ENCODE measurements at regions not wholly inside any gene's neighbourhood (a gene's known extent, or its start where the extent isn't known, plus 50 kb on each side); places are given as distances from the start of the nearest gene placed in this dataset.

GRCh38 chr3:99482191-99482590, 156.2 kb upstream of the COL8A1 start:
- 88 to 94% methylated on average over 1 of the region's 1 CpG for WGBS, 2 donors
- ATAC-seq (ENCODE audit: low FRiP score): no peak
- Histone ChIP-seq H3K9me3 (ENCODE audit: control insufficient read depth, low read length) (no peaks in the 10 kb centered on the region), H3K27ac (ENCODE audit: low read depth in 1 of 2, low read length in 2 of 2) (no peak overlapping the region), H3K27me3 (ENCODE audit: control insufficient read depth in 1 of 2, insufficient read depth in 2 of 2, low read length in 1 of 2) (no peaks in the 10 kb centered on the region), H3K4me3 (ENCODE audit: low read length in 2 of 2) (no peak overlapping the region), H3K36me3 (ENCODE audit: control insufficient read depth in 1 of 2, insufficient read depth in 2 of 2, low read length in 1 of 2) (no peaks in the 10 kb centered on the region), H3K4me1 (ENCODE audit: control insufficient read depth in 1 of 2, insufficient read depth in 2 of 2, low read length in 2 of 2) (no peaks in the 10 kb centered on the region)
- intact Hi-C loops (cut with DNase I): no loop called here
- DNase-seq: no peak

DNA sequence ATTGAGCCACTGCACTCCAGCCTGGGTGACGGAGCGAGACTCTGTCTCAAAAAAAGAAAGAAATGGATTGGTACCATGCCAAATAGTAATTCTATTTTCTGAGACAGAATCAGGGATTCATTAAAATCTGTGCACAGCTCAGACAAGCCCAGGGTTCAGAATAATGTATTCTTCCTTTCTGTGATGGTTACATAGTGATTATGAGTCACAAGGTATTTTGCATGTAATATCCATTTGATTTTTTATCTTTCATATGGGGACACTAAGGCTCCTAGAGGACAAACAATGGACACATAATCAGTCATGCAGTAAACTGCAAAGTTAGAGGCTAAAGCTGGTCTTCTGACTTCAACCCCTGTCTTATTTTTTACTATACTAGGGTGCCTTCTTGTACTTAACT, 156.8 kb upstream of the COL8A1 start:
- Histone ChIP-seq H3K4me1 (ENCODE audit: control insufficient read depth in 1 of 2, insufficient read depth in 2 of 2, low read length in 2 of 2) (no peaks in the 10 kb centered on the region), H3K9me3 (ENCODE audit: control insufficient read depth, low read length) (no peaks in the 10 kb centered on the region), H3K4me3 (ENCODE audit: low read length in 2 of 2) (no peak overlapping the region), H3K27ac (ENCODE audit: low read depth in 1 of 2, low read length in 2 of 2) (no peak overlapping the region), H3K36me3 (ENCODE audit: control insufficient read depth in 1 of 2, insufficient read depth in 2 of 2, low read length in 1 of 2) (no peaks in the 10 kb centered on the region), H3K27me3 (ENCODE audit: control insufficient read depth in 1 of 2, insufficient read depth in 2 of 2, low read length in 1 of 2) (no peaks in the 10 kb centered on the region)
- DNase-seq (no peak), ATAC-seq (ENCODE audit: low FRiP score) (no peak)
- 63 to 87% methylated on average over 2 of the region's 2 CpGs for WGBS, 2 donors
- intact Hi-C loops (cut with DNase I): no loop called here

- 7 to 19% methylated on average over 2 of the region's 2 CpGs for WGBS, 2 donors
- intact Hi-C loops (cut with DNase I): no loop called here
These were observed 158.6 kb upstream of the COL8A1 start for GRCh38 chr3:99479768-99480167.

DNA sequence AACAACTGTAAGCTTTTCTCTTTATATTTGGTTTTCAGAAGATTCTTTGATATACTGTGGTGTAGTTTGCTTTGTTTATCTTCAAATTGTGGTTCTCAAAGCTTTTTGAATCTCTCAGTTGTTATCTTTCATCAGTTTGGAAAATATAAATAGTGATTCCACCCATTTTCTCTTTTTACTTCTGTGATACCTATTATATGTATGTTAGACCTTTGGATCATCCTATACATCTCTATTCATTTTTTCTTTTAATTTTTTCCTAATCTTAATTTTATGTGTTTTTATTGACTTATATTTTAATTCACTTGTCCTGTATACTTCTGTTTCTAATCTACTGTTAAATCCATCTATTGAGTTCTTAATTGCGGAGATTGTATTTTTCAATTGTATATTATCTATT, 160.7 kb upstream of the COL8A1 start:
- no peak overlapping the region for H3K4me3 ChIP-seq (ENCODE audit: low read length in 2 of 2)
- no peaks in the 10 kb centered on the region for H3K9me3 ChIP-seq (ENCODE audit: control insufficient read depth, low read length)
- no peaks in the 10 kb centered on the region for H3K27me3 ChIP-seq (ENCODE audit: control insufficient read depth in 1 of 2, insufficient read depth in 2 of 2, low read length in 1 of 2)
- no peak for DNase-seq
- no peak overlapping the region for H3K27ac ChIP-seq (ENCODE audit: low read depth in 1 of 2, low read length in 2 of 2)
- no peaks in the 10 kb centered on the region for H3K36me3 ChIP-seq (ENCODE audit: control insufficient read depth in 1 of 2, insufficient read depth in 2 of 2, low read length in 1 of 2)
- WGBS, 2 donors: 98 to 100% methylated on average over 1 of the region's 1 CpG
- intact Hi-C loops (cut with DNase I): no loop called here
- H3K4me1 ChIP-seq (ENCODE audit: control insufficient read depth in 1 of 2, insufficient read depth in 2 of 2, low read length in 2 of 2): peaks cover 0 to 4% of the 10 kb centered on the region in 2 donors
- ATAC-seq (ENCODE audit: low FRiP score): no peak

More at GRCh38 chr3:99479768-99480167, 158.6 kb upstream of the COL8A1 start:
- no peaks in the 10 kb centered on the region for H3K36me3 ChIP-seq (ENCODE audit: control insufficient read depth in 1 of 2, insufficient read depth in 2 of 2, low read length in 1 of 2)
- DNase-seq (no peak), ATAC-seq (ENCODE audit: low FRiP score) (no peak)
- no peaks in the 10 kb centered on the region for H3K9me3 ChIP-seq (ENCODE audit: control insufficient read depth, low read length)
- no peak overlapping the region for H3K4me3 ChIP-seq (ENCODE audit: low read length in 2 of 2)
- H3K27ac ChIP-seq (ENCODE audit: low read depth in 1 of 2, low read length in 2 of 2): no peak overlapping the region
- H3K4me1 ChIP-seq (ENCODE audit: control insufficient read depth in 1 of 2, insufficient read depth in 2 of 2, low read length in 2 of 2): no peaks in the 10 kb centered on the region
- no peaks in the 10 kb centered on the region for H3K27me3 ChIP-seq (ENCODE audit: control insufficient read depth in 1 of 2, insufficient read depth in 2 of 2, low read length in 1 of 2)

- Histone ChIP-seq H3K4me1 (ENCODE audit: control insufficient read depth in 1 of 2, insufficient read depth in 2 of 2, low read length in 2 of 2) (peaks cover 0 to 7% of the 10 kb centered on the region in 2 donors), H3K27me3 (ENCODE audit: control insufficient read depth in 1 of 2, insufficient read depth in 2 of 2, low read length in 1 of 2) (no peaks in the 10 kb centered on the region), H3K9me3 (ENCODE audit: control insufficient read depth, low read length) (no peaks in the 10 kb centered on the region), H3K36me3 (ENCODE audit: control insufficient read depth in 1 of 2, insufficient read depth in 2 of 2, low read length in 1 of 2) (no peaks in the 10 kb centered on the region), H3K4me3 (ENCODE audit: low read length in 2 of 2) (no peak overlapping the region), H3K27ac (ENCODE audit: low read depth in 1 of 2, low read length in 2 of 2) (no peak overlapping the region)
- no peak for ATAC-seq (ENCODE audit: low FRiP score)
- intact Hi-C loops (cut with DNase I): no loop called here
- no peak for DNase-seq
- WGBS, 2 donors: 73 to 83% methylated on average over 2 of the region's 2 CpGs
These were observed 163.2 kb upstream of the COL8A1 start for GRCh38 chr3:99475229-99475628.

DNA sequence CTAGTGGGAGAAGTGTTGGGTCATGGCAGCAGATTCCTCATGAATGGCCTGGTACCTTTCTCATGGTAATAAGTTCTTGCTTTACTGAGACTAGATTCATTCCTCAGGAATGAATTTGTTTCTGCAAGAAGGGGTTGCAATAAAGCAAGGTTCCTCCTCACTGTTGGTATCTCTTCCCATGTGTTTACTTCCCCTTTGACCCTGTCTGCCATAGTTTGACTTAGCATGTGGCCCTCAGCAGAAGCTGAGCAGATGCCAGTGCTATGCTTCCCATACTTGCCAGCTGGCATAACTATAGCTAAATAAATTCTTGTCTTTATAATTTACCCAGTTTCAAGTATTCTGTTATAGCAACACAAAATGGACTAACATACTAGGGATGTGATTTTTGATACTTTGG, 163.6 kb upstream of the COL8A1 start:
- no peak overlapping the region for H3K4me3 ChIP-seq (ENCODE audit: low read length in 2 of 2)
- ATAC-seq (ENCODE audit: low FRiP score) (no peak), DNase-seq (no peak)
- H3K9me3 ChIP-seq (ENCODE audit: control insufficient read depth, low read length): no peaks in the 10 kb centered on the region
- intact Hi-C loops (cut with DNase I): no loop called here
- no peaks in the 10 kb centered on the region for H3K36me3 ChIP-seq (ENCODE audit: control insufficient read depth in 1 of 2, insufficient read depth in 2 of 2, low read length in 1 of 2)
- peaks cover 0 to 7% of the 10 kb centered on the region in 2 donors for H3K4me1 ChIP-seq (ENCODE audit: control insufficient read depth in 1 of 2, insufficient read depth in 2 of 2, low read length in 2 of 2)
- no peaks in the 10 kb centered on the region for H3K27me3 ChIP-seq (ENCODE audit: control insufficient read depth in 1 of 2, insufficient read depth in 2 of 2, low read length in 1 of 2)
- no peak overlapping the region for H3K27ac ChIP-seq (ENCODE audit: low read depth in 1 of 2, low read length in 2 of 2)

GRCh38 chr3:99473321-99473751, 165.1 kb upstream of the COL8A1 start:
- Histone ChIP-seq H3K27me3 (ENCODE audit: control insufficient read depth in 1 of 2, insufficient read depth in 2 of 2, low read length in 1 of 2) (no peaks in the 10 kb centered on the region), H3K4me3 (ENCODE audit: low read length in 2 of 2) (no peak overlapping the region), H3K36me3 (ENCODE audit: control insufficient read depth in 1 of 2, insufficient read depth in 2 of 2, low read length in 1 of 2) (no peaks in the 10 kb centered on the region), H3K4me1 (ENCODE audit: control insufficient read depth in 1 of 2, insufficient read depth in 2 of 2, low read length in 2 of 2) (peaks cover 0 to 7% of the 10 kb centered on the region in 2 donors), H3K27ac (ENCODE audit: low read depth in 1 of 2, low read length in 2 of 2) (peak overlapping the region; percentile 18 to 81), H3K9me3 (ENCODE audit: control insufficient read depth, low read length) (no peaks in the 10 kb centered on the region)
- ATAC-seq (ENCODE audit: low FRiP score) (no peak), DNase-seq (no peak)
- intact Hi-C loops (cut with DNase I): no loop called here
- 61 to 68% methylated on average over 2 of the region's 2 CpGs for WGBS, 2 donors

- H3K4me3 ChIP-seq (ENCODE audit: low read length in 2 of 2): no peak overlapping the region
- no peaks in the 10 kb centered on the region for H3K9me3 ChIP-seq (ENCODE audit: control insufficient read depth, low read length)
- ATAC-seq (ENCODE audit: low FRiP score): peak; percentile 82
- intact Hi-C loops (cut with DNase I): no loop called here
- H3K27ac ChIP-seq (ENCODE audit: low read depth in 1 of 2, low read length in 2 of 2): peak overlapping the region in 1 of 2 donors; percentile 93
- H3K36me3 ChIP-seq (ENCODE audit: control insufficient read depth in 1 of 2, insufficient read depth in 2 of 2, low read length in 1 of 2): no peaks in the 10 kb centered on the region
- no peaks in the 10 kb centered on the region for H3K27me3 ChIP-seq (ENCODE audit: control insufficient read depth in 1 of 2, insufficient read depth in 2 of 2, low read length in 1 of 2)
- DNase-seq: peak in 1 of 2 donors; percentile 50
- H3K4me1 ChIP-seq (ENCODE audit: control insufficient read depth in 1 of 2, insufficient read depth in 2 of 2, low read length in 2 of 2): peaks cover 0 to 7% of the 10 kb centered on the region in 2 donors
- 0 to 5% methylated on average over 3 of the region's 3 CpGs for WGBS, 2 donors
These were observed 166.0 kb upstream of the COL8A1 start for GRCh38 chr3:99472385-99472784.

GRCh38 chr3:99471353-99472323, 166.8 kb upstream of the COL8A1 start:
- H3K9me3 ChIP-seq (ENCODE audit: control insufficient read depth, low read length): no peaks in the 10 kb centered on the region
- H3K4me3 ChIP-seq (ENCODE audit: low read length in 2 of 2): no peak overlapping the region
- H3K27ac ChIP-seq (ENCODE audit: low read depth in 1 of 2, low read length in 2 of 2): peak overlapping the region; percentile 78 to 80
- intact Hi-C loops (cut with DNase I): no loop called here
- peak; percentile 83 for ATAC-seq (ENCODE audit: low FRiP score)
- H3K27me3 ChIP-seq (ENCODE audit: control insufficient read depth in 1 of 2, insufficient read depth in 2 of 2, low read length in 1 of 2): no peaks in the 10 kb centered on the region
- WGBS, 2 donors: 27 to 29% methylated on average over 7 of the region's 7 CpGs
- H3K4me1 ChIP-seq (ENCODE audit: control insufficient read depth in 1 of 2, insufficient read depth in 2 of 2, low read length in 2 of 2): peaks cover 0 to 7% of the 10 kb centered on the region in 2 donors
- no peaks in the 10 kb centered on the region for H3K36me3 ChIP-seq (ENCODE audit: control insufficient read depth in 1 of 2, insufficient read depth in 2 of 2, low read length in 1 of 2)
- peak; percentile 64 to 78 for DNase-seq
